NCI-H2227 (cell line): ENCODE measurements at regions not wholly inside any gene's neighbourhood (a gene's known extent, or its start where the extent isn't known, plus 50 kb on each side); places are given as distances from the start of the nearest gene placed in this dataset.

ENCODE experiments used
- DNase-seq: peaks from one replicate; lab custom pipeline; 2025; ENCODE audit not compliant: unreplicated experiment; lab: John Stamatoyannopoulos, UW

DNA sequence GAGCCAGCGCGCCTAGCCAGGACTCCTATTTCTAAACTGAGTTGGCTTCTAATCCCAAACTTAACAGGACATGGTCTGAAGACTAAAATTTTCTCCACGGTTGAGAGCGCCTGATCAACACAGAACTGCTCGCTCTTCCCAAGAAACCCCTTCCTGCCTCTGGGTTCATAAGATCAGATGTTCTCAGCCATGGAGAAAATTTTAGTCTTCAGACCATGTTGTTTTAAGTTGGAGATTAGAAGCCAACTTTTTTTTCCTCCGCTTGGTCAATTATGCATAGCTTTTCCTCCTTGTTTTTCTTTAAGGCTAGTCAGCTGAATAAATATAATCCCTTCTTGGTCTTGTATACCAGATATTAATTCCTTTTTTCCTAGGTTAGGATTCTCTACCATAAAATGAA, 356.6 kb upstream of the ADAMTS9 start:
- no peak for DNase-seq

GRCh38 chr3:65042675-65043074, 354.9 kb upstream of the ADAMTS9 start:
- DNase-seq: peak; percentile 15

DNA sequence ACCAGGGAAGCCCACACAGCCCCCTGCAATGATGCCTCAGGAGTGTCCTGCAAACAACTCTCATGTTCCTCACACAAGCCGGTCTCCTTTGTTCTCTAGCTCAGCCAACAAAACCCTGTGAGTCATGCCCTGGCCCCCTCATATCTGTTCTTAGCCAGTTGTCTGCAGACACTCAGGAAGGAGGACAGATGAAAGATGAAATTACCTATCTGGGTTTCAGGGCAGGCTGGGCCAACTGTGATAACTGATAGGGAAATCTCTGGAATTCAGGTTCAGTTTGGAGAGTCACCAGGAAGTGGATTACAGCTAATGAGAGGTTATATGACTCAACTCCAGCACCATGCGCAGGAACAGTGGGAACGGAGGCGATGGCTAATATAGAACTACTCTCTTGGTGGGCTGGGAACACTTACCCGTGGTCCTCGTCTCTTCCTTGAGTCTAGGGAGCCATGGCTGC, 352.0 kb upstream of the ADAMTS9 start:
- no peak for DNase-seq

- DNase-seq: no peak
Observed at GRCh38 chr3:65037861-65038260, 350.1 kb upstream of the ADAMTS9 start.

GRCh38 chr3:65035246-65035645, 347.4 kb upstream of the ADAMTS9 start:
- DNase-seq: no peak

GRCh38 chr3:65033576-65033975, 345.8 kb upstream of the ADAMTS9 start:
- no peak for DNase-seq

DNA sequence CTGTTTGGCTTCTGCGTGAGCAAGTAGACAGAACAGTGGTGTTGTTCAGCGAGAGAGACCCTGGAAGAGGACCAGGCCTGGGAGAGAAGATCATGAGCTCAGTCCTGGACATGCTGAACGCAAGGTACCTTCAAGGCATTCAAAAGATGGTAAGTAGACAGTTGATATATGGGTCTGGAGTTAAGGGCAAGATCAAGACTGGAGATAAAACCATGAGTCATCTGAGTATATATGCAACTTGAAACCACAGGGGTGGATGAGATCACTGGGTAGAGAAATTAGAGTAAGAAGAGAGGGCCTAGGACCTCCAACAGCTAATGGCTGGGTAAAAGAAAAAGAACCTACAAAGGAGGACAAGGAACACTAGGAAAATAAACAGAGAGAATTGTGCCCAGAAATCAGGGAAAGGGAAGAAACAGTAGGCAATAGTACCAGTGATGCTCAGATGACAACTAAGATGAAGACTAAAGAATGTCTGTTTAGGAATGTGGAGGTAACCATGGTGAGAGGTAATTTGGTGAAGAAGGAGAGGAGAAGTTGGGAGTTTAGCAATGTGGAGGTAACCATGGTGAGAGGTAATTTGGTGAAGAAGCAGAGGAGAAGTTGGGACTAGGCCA, 343.2 kb upstream of the ADAMTS9 start:
- DNase-seq: no peak

- no peak for DNase-seq
Observed at GRCh38 chr3:65030014-65030627, 342.3 kb upstream of the ADAMTS9 start.

GRCh38 chr3:65029130-65029529, 341.3 kb upstream of the ADAMTS9 start:
- no peak for DNase-seq

GRCh38 chr3:65028024-65028423, 340.2 kb upstream of the ADAMTS9 start:
- no peak for DNase-seq

DNA sequence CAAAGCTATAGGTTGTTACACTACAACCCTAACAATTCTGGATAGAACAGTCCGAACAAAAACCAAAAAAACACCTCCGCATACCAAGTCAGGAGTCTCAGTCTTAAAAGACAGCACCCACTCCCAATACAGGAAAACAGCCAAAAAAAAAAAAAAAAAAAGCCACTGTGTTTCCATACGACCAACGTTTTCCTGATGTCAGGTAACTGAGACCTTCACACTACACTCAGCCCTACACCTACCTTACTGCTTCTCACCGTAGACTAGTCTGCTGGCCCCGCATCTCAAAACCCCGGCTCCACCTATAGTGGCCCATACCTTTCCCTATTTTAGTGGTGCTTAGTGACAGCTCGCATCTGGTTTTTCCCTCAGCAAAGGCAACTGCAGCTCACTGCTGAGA, 339.5 kb upstream of the ADAMTS9 start:
- DNase-seq: no peak

DNA sequence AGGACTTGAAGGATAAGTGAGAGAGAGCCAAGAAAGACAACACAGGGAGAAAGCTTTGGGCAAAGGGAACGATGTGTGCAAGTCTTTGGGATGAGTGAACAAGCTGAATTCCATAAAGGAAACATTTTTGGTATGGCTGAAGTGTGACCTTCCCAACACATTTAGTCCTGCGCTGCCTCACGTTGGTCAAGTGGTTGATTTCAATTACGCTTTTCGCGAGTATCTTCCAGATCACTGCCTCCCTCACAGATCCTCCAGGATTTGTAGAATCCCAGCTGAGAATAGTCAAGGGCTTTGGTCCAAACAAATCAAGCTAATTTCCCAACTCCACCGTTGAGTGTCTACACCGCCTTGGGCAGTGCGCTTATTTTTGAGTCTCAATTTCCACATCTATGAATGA, 338.4 kb upstream of the ADAMTS9 start:
- no peak for DNase-seq

DNA sequence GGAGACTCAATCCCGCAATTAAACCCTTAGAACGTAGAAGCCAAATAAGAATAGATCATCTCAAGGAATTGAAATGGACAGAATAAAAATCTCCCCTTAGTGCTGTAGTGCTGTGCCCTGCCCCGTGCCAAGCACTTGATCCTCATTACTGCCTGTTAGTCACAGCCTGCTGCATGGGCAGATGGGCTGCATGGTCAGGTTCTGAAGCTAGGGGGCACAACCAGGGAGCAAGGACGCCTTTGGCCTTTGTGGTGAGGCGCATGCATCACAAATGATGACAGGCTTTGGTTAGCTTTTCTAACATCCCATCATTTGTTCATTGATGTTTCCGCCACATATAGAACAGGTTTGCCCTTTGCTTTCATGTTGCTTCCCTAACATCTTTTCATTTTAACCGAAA, 336.3 kb upstream of the ADAMTS9 start:
- no peak for DNase-seq

DNA sequence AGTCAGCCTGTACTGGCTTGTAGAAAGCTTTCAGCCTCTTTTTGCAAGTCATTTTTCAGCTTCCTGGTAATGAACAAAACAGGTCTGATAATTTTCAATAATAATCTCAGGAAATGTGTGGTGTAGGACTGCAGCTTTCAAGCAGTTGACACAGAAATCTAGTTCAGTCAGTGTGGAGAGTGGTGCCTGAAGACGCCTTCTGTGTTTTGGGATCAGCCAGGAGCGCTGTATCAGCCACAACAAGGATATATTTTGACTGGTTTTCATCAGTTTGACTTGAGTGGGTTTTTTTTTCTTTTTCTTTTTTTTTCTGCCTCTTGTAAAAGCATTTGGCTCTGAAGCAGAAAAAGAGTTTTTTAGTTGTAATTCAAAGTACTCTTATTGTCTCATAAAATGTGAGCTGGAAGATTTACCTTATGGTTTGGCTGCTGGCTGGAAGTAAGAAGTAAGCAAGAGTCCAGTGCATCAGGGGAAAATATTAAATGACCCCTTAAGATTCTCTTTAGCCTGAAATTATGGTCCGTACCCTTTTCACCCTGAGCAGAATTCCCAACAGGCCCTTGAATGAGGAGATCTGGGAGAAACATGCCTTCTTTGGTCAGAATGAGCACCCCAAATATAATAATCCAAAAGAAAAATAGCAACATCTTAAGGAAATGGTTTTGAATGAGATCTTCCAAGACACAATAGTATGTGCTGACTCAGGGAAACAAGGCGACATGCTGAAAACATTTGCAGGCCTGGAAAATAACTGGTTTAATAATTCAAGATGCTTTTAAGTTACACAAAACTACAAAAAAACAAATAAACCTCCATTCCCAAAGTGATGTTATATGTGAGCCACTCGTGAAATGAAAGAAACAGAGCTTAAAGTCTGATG, 332.7 kb upstream of the ADAMTS9 start:
- DNase-seq: no peak

DNA sequence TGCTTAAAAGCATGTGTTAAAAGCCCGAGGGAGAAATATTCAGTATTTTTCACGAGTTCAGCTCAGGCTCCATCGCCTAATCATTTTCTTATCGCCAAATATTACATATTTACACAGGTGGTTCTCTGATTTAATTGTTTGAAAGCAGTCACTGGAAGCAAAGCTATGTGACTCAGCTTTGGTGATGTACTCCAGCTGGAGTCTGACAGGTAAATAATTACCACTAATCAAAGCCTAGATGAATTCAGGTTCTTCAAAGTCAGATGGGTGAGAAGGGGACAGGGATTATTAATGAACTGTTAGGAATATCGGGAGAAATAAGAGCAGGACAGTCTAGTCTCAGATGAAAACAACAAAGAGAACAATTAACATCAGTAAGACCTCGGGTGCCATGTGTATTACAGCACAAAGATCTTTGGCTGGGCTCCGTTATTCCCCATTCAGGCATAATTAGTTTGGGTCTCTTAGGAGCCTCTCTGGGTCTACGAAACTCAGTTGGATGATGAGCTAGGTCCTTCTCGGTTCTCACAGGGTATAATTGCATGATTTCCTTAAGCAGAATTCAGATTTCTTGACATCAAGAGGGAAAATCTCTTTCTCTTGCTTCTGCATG, 331.7 kb upstream of the ADAMTS9 start:
- no peak for DNase-seq

GRCh38 chr3:65018801-65019200, 331.0 kb upstream of the ADAMTS9 start:
- no peak for DNase-seq

- no peak for DNase-seq
Observed at GRCh38 chr3:65017359-65017758, 329.6 kb upstream of the ADAMTS9 start.

- no peak for DNase-seq
Observed at GRCh38 chr3:65015711-65016110, 327.9 kb upstream of the ADAMTS9 start.

DNA sequence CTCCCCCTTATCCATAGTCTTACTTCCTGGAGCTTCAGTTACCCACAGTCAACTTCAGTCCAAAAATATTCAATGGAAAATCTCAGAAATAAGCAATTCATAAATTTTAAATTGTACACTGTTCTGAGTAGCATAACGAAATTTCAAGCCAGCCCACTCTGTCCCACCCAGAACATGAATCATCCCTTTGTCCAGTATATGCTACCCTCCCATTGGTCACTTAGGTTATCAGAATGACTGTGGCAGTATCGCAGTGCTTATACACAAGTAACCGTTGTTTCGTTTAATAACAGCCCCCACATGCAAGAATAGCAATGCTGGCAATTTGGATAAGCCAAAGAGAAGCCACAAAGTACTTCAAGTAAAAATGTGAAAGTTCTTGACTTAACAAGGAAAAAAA, 325.3 kb upstream of the ADAMTS9 start:
- DNase-seq: no peak

DNA sequence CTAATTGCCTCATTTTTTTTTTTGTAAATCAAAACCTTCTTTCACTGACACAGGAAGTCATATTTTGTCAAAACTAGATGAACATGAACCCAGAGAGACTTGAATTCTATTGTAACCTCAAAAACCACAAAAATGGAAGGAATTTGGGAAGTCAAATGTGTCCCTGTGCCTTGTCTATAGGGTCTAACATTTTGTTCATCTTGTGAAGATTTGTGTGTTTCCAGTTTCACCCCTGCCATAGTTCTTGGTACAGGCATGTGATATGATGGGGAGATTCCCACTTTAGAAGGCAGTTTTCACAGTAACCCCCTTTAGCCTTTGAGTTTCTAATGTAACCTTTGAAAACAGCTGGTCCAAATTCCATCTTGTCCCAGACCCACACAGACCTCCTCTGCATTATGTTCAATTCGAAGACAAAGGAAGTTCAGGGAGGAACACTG, 318.5 kb upstream of the ADAMTS9 start:
- DNase-seq: no peak

DNA sequence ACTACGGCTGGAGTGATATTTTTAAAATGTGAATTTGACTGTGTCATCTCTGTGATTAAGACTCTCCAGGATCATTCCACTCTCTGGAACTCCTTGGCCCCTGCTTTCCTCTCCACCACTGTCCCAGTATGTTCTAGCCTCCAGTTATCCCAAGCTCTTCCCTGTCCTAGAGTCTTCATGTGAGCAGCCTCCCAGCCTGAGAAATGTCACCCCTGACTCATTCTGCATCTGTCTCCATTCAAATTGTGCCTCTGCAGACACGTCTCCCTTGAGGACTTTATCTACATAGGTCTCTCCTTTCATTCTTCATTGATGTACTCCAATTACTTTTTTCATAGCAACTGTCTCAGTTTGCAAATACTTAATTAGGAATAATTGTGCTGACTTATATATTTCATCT, 317.7 kb upstream of the ADAMTS9 start:
- no peak for DNase-seq
